ENCODE measurements at regions not wholly inside any gene's neighbourhood (a gene's known extent, or its start where the extent isn't known, plus 50 kb on each side); places are given as distances from the start of the nearest gene placed in this dataset.

DNA sequence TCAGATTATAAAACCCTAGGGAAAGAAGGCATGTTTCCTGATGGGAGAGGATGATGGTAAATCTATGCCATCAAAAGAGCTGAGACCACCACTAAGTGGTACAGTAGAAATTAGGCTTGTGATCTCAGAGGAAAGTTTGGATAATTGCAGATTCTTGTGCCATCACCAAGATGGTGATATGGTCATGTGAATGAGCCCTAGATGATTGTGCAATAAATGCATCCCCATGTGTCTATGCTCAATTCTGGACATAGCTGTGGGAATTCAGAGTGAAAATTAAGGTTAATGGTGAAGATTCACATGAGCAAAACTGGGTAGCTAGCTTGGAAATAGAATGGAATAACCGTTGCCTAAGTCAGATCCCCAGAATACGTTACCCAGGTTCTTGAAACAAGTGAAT is 496.1 kb upstream of the FSIP2 start:
- TF ChIP-seq, protein P1, sequence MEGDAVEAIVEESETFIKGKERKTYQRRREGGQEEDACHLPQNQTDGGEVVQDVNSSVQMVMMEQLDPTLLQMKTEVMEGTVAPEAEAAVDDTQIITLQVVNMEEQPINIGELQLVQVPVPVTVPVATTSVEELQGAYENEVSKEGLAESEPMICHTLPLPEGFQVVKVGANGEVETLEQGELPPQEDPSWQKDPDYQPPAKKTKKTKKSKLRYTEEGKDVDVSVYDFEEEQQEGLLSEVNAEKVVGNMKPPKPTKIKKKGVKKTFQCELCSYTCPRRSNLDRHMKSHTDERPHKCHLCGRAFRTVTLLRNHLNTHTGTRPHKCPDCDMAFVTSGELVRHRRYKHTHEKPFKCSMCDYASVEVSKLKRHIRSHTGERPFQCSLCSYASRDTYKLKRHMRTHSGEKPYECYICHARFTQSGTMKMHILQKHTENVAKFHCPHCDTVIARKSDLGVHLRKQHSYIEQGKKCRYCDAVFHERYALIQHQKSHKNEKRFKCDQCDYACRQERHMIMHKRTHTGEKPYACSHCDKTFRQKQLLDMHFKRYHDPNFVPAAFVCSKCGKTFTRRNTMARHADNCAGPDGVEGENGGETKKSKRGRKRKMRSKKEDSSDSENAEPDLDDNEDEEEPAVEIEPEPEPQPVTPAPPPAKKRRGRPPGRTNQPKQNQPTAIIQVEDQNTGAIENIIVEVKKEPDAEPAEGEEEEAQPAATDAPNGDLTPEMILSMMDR (IDR thresholded peaks at IDR 0.05; ENCODE audit: extremely low read depth in 1 of 2, insufficient read depth in 1 of 2, low read depth in 1 of 2, low read length in 2 of 2), result no peak
- no peak for TF ChIP-seq POLR2AphosphoS5 (IDR thresholded peaks at IDR 0.05; ENCODE audit: insufficient read depth, low read depth, low read length)
- no peak for TF ChIP-seq EZH2 (IDR thresholded peaks at IDR 0.05; ENCODE audit: borderline replicate concordance, low read depth, low read length, severe bottlenecking)
- no peak for TF ChIP-seq FOS (IDR thresholded peaks at IDR 0.05; ENCODE audit: borderline replicate concordance, insufficient read depth, low read length)
- no peak for TF ChIP-seq POLR2A (IDR thresholded peaks at IDR 0.05; ENCODE audit: low read depth, low read length)
- TF ChIP-seq, protein P2, sequence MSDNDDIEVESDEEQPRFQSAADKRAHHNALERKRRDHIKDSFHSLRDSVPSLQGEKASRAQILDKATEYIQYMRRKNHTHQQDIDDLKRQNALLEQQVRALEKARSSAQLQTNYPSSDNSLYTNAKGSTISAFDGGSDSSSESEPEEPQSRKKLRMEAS (IDR thresholded peaks at IDR 0.05; ENCODE audit: insufficient read depth, insufficient read length), result no peak
- no peak for TF ChIP-seq JUN (IDR thresholded peaks at IDR 0.05; ENCODE audit: borderline replicate concordance, insufficient read depth, insufficient read length, low read depth)

Measured in endothelial cell of umbilical vein (primary cell).